Stimulated activated CD4-positive, alpha-beta T cell treated with anti-CD3 and anti-CD28 coated beads, Interleukin-1b, Interleukin-23, amount 100 ng/mL, for 48 hours (primary cell): ENCODE measurements at regions not wholly inside any gene's neighbourhood (a gene's known extent, or its start where the extent isn't known, plus 50 kb on each side); places are given as distances from the start of the nearest gene placed in this dataset.

Experiments
- DNase-seq: peaks from one replicate; pipeline ENCODE4 v3.0.0-alpha.2; 2020

DNA sequence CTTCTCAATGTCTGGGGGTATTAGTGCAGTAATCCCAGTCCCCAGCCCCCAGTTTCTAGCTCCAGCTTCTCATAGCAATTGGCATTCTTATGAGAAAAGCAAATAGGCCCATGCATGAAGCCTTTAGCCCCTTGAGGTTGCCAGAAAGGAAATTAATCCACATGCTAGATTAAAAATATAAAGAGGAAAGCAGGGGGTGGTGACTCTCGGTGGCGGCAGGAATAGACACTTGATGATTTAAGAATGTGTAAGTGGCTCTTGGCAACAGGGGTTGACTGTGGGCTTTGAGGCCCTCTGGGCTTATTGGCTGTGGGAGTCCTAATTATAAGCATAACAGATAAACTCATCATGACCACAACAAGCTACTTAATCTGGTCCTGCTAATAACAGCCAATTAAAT is 1367.3 kb upstream of the FLRT2 start:
- no peak for DNase-seq

DNA sequence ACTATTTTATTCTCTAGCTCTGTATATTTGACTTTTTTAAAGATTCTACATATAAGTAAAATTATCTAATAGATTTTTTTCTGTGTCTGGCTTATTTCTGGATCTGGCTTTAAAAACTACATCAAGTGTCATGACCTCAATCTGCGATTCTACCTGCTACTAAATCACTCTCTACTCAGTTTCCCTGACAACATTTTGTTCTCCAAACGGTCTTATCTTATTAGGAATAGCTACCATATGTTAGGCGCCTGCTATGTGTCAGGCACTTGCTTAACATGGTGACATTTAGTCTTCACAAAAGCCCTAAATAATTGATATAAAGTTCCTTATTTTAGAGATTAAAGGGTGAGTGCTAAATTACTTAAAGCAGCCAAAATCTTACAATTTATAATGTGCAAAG is 1362.9 kb upstream of the FLRT2 start:
- no peak for DNase-seq

DNA sequence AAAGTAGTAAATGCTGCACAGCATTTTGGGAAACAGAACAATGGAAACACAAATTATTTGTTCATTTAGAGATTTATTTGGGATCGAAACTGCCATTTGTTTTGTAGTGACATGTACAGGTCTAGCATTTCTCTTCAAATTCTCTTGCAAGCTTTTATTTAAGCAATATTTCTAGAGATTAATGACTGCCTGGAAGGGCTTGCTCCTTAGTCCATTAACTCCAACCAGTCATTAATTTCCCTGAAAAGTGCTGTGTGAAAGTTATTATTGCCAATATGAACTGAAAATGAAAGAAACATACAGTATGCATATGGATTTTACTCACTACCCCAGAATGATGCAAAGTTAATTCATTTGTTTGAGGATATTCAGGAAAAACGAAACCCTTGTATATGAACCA is 1349.6 kb upstream of the FLRT2 start:
- no peak for DNase-seq

DNA sequence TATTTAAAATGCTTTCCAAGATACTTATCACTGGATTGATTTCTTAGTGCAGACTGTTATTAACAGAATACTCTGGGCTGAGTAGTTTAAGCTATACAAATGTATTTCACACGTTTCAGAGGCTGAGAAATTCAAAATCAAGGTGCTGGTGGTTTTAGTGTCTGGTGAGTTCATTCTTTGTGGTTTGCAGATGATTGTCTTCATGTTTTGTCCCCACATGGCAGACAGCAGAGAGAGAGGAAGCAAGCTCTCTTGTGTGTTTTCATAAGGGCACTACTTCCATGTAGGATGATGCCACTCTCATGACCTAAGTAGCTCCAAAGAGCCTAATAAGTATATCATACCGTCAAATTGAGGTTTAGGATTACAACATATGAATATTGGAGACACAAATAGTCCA is 1348.9 kb upstream of the FLRT2 start:
- DNase-seq: no peak

DNA sequence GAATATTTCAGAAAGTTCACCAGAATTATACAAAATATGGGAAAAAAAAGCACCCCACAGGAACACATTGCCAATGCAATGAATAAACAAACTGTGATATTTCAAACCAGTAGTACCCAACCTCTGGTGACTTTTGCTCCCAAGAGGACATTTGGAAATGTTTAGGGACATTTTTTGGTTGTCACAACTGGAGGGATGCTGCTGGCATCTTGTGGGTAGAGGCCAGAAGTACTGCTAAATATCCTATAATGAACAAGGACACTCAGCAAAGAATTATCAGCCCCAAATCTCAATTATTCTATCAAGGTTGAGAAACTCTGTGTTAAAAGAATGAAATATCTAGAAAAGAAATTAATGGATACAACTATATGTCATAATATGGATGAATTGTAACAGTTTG is 1334.4 kb upstream of the FLRT2 start:
- DNase-seq: no peak

DNA sequence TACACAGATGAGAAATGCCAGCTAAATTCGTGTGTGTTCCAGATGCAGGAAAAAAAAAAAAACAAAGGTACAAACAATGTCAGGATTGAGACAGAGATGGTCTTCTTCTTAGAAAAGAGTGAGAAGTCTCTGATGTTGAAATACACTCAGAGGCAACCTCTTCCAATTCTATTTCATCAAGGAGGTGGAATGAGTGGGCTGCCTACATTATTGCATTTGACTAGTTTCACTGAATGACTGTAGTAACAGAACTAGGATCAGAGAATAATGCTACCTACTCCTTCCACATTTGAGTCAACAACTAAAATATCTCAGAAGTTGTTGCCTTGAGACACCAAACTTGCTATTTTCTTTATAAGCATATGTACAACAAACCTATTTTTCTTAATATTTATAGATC is 1332.2 kb upstream of the FLRT2 start:
- no peak for DNase-seq

DNA sequence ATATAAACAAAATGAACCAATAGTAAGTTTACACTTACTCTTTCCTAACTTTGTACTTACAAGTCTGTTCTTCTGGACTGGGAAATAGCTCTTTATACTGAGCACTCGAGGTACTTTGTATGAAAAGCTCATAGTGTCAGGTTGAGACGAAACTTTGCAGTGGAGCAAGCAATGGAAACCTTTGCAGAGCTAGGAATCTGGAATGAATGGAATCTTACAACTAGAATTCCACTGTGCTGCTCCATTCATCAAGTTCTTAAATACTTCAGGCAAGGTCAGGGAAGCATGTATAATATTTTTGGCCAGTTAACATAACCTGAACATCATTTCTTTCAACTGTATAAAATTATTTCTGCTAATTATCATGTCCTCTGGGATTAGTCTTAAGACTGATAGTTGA is 1327.5 kb upstream of the FLRT2 start:
- no peak for DNase-seq

DNA sequence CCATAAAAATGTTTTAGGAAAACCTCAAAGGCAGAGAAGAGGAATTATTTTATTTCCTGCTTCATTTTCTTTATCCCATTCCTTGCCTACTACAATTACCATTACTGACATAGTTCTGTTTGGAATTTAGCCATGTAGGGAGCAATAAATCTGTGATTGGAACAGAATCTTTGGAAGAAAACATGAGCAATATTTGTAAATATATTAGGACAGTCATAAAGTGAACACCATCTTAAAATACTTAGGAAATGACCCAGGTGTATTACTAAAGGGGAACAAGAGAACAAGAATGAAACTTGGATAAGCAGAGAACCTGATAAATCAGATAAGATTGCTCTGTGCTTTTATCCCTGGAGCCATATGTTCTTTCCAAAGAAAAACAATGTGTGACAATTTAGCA is 1326.0 kb upstream of the FLRT2 start:
- no peak for DNase-seq

DNA sequence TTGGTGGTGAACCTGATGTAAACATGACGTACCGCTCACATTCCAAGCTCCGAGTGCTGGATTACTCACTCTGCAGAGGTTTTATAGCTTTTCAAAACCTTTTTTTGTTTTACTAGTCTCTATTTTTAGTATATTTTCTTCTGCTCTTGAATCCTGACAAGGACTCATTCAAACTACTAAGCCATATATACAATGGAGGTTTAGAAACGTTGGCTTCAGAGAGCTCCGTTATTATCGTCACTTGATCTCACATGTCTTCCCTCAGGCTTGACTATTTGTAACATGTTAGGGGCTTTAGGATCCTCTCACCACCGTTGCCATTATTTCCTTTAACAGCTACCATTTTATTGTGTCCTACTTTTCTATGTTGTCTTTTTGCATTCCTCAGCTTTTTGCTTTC is 1321.5 kb upstream of the FLRT2 start:
- DNase-seq: no peak

DNA sequence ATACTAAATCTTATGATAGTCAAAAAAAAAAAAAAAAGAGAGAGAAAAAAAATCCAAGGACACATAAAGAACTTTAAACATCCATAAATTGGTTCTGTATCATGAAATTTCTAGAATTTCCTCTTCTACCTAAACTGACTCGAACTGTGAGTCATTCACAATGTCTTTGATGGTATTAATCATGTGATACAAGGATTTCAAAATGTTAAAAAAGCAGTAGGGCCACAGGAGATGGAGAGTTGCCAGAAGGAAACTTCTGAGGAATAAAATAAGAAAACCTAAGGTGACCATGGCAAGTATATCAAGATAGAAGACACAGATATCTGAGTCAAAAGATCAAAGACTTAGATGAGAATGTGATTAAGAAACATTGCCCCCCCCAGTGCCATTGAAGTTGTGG is 1320.9 kb upstream of the FLRT2 start:
- no peak for DNase-seq

DNA sequence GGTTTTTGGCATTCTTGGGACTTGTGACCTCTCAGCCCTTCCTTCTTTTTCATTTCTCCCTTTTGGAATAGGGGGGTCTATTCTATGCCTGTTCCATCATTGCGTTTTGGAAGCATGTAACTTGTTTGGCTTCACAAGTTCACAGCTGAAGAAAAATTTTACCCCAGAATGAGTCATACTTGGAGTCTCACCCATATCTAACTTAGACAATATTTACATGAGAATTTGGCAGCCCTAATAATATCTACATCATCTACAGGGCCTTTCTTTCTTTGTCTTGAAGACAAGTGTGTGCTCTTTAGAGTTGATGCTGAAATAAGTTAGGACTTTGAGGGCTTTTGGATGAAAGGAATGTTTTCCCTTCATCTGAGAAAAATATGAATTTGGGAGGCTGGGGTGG is 1312.9 kb upstream of the FLRT2 start:
- no peak for DNase-seq

DNA sequence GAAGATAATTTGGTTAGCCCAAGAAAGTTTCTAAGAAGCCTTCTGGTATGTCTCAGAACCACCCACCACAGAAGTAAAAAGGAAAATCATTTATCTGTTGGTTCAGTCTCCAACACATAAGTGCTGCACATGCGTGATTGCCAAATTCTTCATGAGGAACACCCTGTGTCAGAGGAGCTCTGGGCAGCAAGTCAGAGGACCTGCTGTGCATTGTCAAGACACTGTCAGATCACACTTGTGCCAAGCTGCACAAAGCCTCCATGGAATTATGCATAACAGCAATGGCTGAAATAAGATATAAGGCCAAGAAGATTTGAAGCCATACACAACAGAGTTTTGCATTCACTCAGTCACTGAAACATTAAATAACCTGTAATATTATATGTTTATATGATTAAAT is 1304.7 kb upstream of the FLRT2 start:
- no peak for DNase-seq

DNA sequence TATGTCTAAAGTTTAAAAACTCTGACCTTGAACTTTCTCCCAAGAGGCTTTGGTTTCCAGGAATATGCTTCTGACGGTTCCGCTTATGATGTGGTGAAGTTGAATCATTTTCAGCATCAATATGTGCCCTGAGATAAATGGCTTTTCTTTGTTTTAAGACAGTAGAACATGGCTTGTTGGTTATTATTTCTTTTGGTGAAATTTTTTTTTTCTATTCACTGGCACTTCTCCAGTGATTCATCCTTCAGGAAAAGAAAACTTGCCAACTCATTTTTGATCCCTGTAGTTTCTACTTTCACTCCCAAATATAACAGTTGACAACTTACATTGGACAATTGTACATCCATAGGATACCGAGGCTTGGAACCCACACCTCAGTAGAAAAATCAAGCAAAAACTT is 1301.2 kb upstream of the FLRT2 start:
- no peak for DNase-seq

DNA sequence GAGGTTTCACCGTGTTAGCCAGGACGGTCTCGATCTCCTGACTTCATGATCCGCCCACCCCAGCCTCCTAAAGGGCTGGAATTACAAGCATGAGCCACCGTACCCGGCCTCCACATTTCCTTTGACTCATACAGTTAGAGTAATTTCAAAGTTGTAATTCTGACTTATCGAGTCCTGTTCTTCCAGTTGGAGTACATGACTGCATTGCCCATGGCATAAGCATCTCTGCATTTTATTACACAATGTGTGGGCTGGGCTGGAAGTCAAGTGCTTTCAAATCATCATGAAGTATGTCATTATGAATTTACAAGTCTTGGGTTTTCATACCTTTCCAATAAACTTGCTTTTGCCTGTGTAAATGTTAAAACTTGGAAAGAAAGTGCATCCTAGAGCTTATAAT is 1295.7 kb upstream of the FLRT2 start:
- DNase-seq: no peak

DNA sequence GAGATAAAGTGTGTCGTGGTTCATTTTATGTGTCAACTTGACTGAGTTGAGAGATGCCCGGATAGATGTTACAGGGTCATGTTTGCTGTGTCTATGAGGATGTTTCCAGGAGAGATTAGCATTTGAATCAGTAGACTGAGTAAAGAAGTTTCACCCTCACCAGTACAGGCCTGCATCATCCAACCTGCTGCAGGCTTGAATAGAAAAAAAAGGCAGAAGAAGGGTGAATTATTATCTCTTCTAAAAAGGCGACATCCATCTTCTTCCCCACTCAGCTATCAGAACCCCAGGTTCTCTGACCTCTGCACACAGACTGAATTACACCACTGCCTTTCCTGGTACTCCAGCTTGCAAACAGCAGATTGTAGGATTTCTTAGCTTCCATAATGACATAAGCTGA is 1293.7 kb upstream of the FLRT2 start:
- no peak for DNase-seq

DNA sequence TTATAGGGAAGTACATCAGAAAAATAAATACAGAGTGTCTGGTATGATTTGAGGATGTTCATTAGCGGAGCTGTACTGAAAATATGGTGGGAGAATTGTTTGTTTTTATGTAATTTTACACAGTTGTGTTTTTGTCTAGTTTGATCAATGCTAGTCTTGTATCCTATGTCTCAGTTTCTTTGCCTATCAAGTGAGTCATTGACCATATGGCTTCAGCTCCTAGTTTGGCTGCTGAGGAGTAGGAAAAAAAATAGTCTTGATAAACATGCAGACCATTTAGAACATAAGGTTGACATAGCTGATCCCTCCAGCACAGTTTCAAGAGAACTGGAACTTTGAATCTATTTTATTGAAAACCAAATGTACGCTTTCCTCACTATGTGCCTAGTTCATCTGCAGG is 1292.1 kb upstream of the FLRT2 start:
- DNase-seq: no peak

DNA sequence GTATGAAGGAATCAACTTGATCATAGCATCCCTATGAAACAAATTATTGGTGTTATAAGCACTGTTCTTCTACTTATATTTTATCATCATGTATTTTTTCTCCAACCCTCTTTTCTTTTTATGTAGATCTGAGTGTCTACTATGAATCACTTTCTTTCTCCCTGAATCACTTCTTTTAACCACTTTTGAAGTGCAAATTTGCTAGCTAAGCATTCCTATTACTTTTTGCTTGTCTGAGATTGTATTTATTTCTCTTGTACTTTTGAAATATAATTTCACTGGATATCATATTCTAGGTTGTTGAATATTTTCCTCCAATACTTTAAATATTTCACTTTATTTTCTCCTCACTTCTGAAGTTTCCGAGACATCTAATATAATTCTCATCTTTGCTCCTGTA is 1282.3 kb upstream of the FLRT2 start:
- no peak for DNase-seq

DNA sequence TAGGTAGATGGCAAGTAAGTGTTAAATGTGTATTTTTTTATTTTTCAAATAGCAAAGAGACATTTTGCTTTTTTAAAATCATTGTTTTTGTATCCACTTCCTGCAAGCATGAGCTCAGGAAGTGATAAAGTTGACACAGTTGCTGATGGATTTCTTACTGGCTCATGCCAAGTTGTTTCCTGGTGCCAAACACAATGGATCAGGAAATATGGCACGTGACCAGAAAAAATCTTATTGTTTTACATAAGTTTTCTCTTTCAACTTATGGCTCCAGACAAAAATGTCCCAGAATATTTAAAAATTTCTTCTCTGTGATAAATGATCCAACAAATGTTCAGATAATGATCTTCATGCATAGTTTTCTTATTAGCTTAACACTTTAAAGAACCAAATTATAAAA is 1279.1 kb upstream of the FLRT2 start:
- no peak for DNase-seq

DNA sequence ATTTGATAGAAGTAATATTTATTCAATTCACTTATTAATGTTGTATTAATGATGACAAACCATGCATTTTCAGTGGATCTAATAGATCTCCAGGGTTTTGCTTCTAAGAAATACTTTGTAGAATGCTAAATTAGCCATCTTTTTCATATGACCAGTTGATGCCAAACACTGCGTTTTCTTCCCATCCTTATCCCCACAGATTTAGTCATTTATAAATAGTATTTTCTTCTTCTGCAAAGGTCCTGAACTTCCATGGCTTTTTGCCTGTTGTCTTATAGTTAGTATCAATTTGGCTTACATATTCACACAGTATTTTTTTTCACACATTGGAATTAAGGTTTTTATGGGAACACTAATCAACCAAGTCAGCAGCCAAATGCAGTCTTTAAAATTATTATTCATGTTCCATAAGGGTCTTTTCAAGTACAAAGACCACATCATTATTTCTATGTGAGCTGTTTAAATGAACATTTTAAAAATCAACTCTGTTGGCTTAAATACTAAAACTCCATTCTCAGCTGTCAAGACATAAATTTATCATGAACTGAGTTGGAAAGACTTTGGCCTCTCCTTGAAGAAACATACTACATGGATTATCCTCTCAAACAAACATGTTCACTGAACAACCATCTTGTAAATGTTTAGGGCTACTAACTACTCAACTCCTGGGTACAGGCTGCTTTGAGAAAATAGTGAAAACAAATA is 1278.4 kb upstream of the FLRT2 start:
- no peak for DNase-seq

DNA sequence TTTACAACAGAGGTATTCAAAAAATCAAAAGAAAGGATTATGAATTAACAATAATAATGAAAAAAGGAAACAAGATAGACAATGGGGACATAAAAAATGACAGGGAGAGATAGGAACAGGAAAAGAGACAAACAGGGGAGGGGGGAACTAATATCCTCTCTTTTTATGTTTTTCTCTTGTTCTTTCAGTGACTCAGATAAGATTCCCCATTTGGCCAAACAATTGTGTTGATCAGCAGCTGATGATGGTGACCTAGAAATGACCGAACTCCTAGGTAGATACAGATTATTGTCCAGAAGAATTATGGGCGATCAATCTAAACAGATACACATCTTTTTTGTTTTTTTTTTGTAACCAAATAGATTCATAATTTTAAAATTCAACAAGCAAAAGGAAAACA is 1277.2 kb upstream of the FLRT2 start:
- DNase-seq: no peak

DNA sequence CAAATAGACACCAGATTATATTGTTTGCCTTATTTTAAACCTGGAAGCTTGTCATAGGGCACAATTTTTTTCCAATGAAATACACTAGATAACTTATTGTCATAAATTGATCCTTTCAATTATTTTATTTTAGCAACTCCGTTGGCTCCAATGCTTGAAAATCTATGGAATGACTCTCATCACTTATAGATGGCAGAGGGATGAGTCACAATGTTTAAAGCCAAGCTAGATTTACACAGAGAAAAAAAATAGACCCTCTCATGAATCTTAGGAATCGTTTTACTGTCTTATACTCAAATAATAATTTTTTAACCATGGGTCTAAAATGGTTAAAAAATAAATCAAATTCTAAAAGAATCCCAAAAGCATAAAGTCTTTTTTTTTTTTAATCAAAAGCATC is 1276.6 kb upstream of the FLRT2 start:
- DNase-seq: no peak

DNA sequence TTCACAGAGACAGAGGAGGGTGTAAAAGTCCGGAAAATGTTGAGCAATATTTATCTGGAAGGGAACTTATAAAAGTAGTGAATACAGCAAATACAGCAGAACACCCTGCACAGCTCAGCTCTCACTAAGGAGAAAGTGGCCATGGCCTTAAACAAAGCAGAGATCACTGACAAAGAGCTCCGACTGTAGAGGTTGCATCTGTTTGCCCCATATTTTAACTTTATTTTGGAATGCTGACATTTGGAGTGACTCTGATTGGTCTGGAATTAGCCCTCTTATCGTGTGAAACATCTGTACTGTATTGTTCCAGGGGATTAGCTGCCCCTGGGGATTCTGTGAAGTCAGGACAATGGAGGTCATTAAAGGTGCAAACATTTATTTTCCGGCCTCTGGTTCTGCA is 1275.7 kb upstream of the FLRT2 start:
- DNase-seq: no peak

DNA sequence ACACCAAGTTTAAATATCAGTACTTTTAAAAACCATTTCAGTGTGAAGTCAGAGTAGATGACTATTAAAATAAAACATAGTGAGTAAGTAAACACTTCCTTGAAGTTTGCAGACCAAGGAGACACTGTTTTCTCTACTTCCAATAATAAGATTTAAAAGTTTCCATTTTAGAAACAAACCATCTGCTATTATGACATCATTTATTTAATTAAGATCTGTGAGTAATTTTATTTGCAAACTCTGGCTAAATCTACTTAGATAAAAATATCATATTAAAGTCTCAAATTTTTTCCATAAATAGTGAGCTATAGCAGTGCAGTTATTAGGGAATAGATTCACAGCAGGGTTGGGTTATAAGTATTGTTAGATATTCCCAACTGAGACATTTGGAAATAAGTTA is 1267.0 kb upstream of the FLRT2 start:
- no peak for DNase-seq

DNA sequence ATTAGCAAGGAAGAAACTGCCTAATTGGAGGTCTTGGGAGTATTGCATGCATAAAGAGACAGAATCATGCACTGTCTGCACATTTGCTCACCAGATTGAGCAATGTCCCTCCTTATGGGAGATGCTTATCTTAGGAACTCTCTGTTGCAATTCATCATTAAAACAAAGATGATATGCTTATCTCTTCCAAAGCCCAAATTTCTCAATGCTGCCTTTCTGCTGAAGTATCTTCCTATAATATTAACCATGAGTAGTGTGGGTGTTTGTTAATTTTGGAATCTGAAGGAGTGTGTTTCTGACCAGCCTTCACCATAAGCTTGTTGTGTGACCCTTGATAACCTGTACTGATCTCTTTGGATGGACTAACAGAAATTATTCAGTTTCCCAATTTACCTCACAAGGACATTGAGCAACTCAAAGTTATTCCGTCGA is 1257.6 kb upstream of the FLRT2 start:
- no peak for DNase-seq

DNA sequence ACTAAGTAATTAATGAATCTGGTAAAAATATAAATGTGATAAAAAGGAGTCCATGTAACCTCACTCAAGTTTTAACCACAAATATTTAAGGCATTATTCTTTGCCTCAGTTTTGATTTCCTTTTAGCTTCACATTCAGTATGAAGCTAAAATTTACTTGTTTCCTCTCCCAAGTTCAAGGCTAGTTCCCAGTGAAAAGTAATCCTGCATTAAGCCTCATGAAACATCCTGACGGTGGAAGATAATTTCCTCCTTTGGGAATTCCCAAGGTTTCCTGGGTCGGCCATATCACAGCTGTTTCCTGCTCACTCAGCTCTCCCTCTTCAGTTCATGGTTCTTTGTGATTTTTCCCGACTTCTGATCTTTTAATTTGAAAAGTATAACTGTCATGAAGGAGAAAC is 1256.8 kb upstream of the FLRT2 start:
- DNase-seq: no peak

DNA sequence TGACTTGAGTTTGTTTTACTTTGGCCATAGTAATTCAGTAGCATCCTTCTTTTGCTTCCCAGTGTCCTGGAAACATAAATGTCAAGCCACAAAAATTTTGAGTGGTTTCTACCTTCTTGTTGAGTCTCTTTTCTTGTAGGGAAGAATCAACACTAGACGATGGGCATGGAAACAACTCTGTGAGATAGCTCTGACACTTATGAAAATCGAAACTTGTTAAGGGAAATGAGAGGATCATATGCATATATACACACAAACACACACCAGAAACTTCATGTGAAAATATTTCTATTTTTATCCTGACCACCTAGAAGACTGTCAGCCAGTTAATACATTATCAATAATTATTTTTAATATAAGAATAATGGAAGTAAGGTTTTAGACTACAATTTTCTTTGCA is 1247.3 kb upstream of the FLRT2 start:
- no peak for DNase-seq
